ENCODE measurements at regions not wholly inside any gene's neighbourhood (a gene's known extent, or its start where the extent isn't known, plus 50 kb on each side); places are given as distances from the start of the nearest gene placed in this dataset. TPM values are rescaled to one million over a fixed set of nuclear protein-coding genes. Genes with fewer than 3 reads are reported as not detected.

- H3K4me1 ChIP-seq (ENCODE audit: low read length): peaks cover 7% of the 10 kb centered on the region
- H3K9ac ChIP-seq (ENCODE audit: low read length): no peak overlapping the region
- H3K4me2 ChIP-seq (ENCODE audit: low read depth, low read length, poor library complexity, severe bottlenecking): no peak overlapping the region
- H3K27me3 ChIP-seq (ENCODE audit: low read length): no peaks in the 10 kb centered on the region
- H2AFZ ChIP-seq (ENCODE audit: low read length): no peak overlapping the region
- no peak overlapping the region for H3K4me3 ChIP-seq (ENCODE audit: low read length)
- no peaks in the 10 kb centered on the region for H3K9me3 ChIP-seq (ENCODE audit: low read length)
- H3K79me2 ChIP-seq (ENCODE audit: low read length): no peaks in the 10 kb centered on the region
- no peak overlapping the region for H3K27ac ChIP-seq (ENCODE audit: low read length)
- DNase-seq: no peak
- H3K36me3 ChIP-seq (ENCODE audit: insufficient read depth, low read length): no peaks in the 10 kb centered on the region
- H4K20me1 ChIP-seq (ENCODE audit: insufficient read depth, low read depth, low read length): no peaks in the 10 kb centered on the region
- H3K9me2 ChIP-seq (replicated peaks; ENCODE audit: insufficient read depth, low read length): no peaks in the 10 kb centered on the region
Observed at GRCh38 chr6:85705220-85705619, 62.5 kb upstream of the SYNCRIP start.

- Histone ChIP-seq H3K9ac (ENCODE audit: low read length) (no peak overlapping the region), H4K20me1 (ENCODE audit: insufficient read depth, low read depth, low read length) (no peaks in the 10 kb centered on the region), H3K4me3 (ENCODE audit: low read length) (no peak overlapping the region), H3K79me2 (ENCODE audit: low read length) (no peaks in the 10 kb centered on the region), H2AFZ (ENCODE audit: low read length) (no peak overlapping the region), H3K27ac (ENCODE audit: low read length) (no peak overlapping the region), H3K4me1 (ENCODE audit: low read length) (peaks cover 7% of the 10 kb centered on the region), H3K36me3 (ENCODE audit: insufficient read depth, low read length) (no peaks in the 10 kb centered on the region), H3K4me2 (ENCODE audit: low read depth, low read length, poor library complexity, severe bottlenecking) (no peak overlapping the region), H3K9me3 (ENCODE audit: low read length) (no peaks in the 10 kb centered on the region), H3K27me3 (ENCODE audit: low read length) (no peaks in the 10 kb centered on the region), H3K9me2 (replicated peaks; ENCODE audit: insufficient read depth, low read length) (no peaks in the 10 kb centered on the region)
- peak; percentile 39 for DNase-seq
Observed at GRCh38 chr6:85703406-85703805, 60.7 kb upstream of the SYNCRIP start.

Small RNA genes lying in the stretch of these regions (small RNA-seq; reads per million reads assigned to genes)
- gene RF00019 (not detected), gene RN7SL643P (not detected), gene RNU4-12P (not detected), gene RNU4-72P (not detected), gene SMIM11P1 (not detected)
